ENCODE measurements at regions not wholly inside any gene's neighbourhood (a gene's known extent, or its start where the extent isn't known, plus 50 kb on each side); places are given as distances from the start of the nearest gene placed in this dataset.

DNA sequence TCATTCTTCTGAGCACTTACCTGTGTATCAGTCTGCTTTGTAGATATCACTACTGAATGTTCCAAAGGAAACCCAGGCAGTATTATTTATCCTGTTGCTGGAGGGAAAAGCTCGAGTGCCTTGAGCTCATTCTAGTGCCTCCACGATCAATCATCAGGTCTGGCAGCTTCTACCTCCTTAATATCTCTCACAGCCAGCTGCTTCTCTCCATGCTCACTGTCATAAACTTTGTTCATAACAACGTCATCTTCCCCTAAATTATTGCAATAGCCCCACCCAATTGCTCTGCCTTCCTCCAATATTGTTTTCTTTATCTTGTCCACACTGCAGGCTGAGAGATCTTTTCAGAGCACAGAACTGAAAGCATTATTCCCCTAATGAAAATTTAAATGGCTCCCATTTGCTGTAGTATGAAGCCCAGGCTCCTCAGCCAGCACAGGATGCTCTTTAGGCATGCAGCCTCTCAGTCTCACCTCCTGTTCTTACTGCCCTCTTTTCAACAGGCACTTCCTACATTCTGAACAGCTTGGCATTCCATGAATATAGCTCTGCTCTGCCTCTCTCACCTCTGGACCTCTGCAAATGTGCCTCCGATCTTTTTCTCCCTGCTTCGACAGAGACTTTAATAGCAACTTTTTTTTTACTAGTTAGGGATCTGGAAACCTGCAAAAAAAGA is 504.2 kb upstream of the IGFBP7 start:
- TF ChIP-seq, protein P1, sequence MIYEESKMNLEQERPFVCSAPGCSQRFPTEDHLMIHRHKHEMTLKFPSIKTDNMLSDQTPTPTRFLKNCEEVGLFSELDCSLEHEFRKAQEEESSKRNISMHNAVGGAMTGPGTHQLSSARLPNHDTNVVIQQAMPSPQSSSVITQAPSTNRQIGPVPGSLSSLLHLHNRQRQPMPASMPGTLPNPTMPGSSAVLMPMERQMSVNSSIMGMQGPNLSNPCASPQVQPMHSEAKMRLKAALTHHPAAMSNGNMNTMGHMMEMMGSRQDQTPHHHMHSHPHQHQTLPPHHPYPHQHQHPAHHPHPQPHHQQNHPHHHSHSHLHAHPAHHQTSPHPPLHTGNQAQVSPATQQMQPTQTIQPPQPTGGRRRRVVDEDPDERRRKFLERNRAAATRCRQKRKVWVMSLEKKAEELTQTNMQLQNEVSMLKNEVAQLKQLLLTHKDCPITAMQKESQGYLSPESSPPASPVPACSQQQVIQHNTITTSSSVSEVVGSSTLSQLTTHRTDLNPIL (CRISPR knock-in tag; IDR thresholded peaks at IDR 0.05; ENCODE audit: low read depth): no peak
- TF ChIP-seq GLIS3 (CRISPR knock-in tag; IDR thresholded peaks at IDR 0.05) (no peak), ZNF565 (CRISPR knock-in tag; conservative IDR thresholded peaks at IDR 0.05; ENCODE audit: low read depth) (no peak), CSRNP3 (CRISPR knock-in tag; IDR thresholded peaks at IDR 0.05) (no peak), PPARA (CRISPR knock-in tag; IDR thresholded peaks at IDR 0.05; ENCODE audit: borderline replicate concordance) (no peak), TOX (CRISPR knock-in tag; IDR thresholded peaks at IDR 0.05; ENCODE audit: borderline replicate concordance) (no peak), ZNF70 (CRISPR knock-in tag; IDR thresholded peaks at IDR 0.05) (no peak), TCF4 (CRISPR knock-in tag; IDR thresholded peaks at IDR 0.05; ENCODE audit: borderline replicate concordance) (no peak), BACH2 (CRISPR knock-in tag; IDR thresholded peaks at IDR 0.05; ENCODE audit: borderline replicate concordance) (no peak), ISL1 (CRISPR knock-in tag; IDR thresholded peaks at IDR 0.05) (no peak), PATZ1 (CRISPR knock-in tag; IDR thresholded peaks at IDR 0.05; ENCODE audit: borderline replicate concordance) (no peak), POU6F1 (CRISPR knock-in tag; IDR thresholded peaks at IDR 0.05; ENCODE audit: borderline replicate concordance, low read depth) (no peak), ZNF8 (CRISPR knock-in tag; IDR thresholded peaks at IDR 0.05) (no peak), ZFP30 (CRISPR knock-in tag; IDR thresholded peaks at IDR 0.05) (no peak)
- TF ChIP-seq, protein P2, sequence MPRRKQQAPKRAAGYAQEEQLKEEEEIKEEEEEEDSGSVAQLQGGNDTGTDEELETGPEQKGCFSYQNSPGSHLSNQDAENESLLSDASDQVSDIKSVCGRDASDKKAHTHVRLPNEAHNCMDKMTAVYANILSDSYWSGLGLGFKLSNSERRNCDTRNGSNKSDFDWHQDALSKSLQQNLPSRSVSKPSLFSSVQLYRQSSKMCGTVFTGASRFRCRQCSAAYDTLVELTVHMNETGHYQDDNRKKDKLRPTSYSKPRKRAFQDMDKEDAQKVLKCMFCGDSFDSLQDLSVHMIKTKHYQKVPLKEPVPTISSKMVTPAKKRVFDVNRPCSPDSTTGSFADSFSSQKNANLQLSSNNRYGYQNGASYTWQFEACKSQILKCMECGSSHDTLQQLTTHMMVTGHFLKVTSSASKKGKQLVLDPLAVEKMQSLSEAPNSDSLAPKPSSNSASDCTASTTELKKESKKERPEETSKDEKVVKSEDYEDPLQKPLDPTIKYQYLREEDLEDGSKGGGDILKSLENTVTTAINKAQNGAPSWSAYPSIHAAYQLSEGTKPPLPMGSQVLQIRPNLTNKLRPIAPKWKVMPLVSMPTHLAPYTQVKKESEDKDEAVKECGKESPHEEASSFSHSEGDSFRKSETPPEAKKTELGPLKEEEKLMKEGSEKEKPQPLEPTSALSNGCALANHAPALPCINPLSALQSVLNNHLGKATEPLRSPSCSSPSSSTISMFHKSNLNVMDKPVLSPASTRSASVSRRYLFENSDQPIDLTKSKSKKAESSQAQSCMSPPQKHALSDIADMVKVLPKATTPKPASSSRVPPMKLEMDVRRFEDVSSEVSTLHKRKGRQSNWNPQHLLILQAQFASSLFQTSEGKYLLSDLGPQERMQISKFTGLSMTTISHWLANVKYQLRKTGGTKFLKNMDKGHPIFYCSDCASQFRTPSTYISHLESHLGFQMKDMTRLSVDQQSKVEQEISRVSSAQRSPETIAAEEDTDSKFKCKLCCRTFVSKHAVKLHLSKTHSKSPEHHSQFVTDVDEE (CRISPR knock-in tag; IDR thresholded peaks at IDR 0.05): no peak
- ATAC-seq: no peak

- ATAC-seq: no peak
- TF ChIP-seq CSRNP3 (CRISPR knock-in tag; IDR thresholded peaks at IDR 0.05) (no peak), ESRRG (CRISPR knock-in tag; IDR thresholded peaks at IDR 0.05) (no peak), RARB (CRISPR knock-in tag; IDR thresholded peaks at IDR 0.05) (no peak), OSR1 (CRISPR knock-in tag; IDR thresholded peaks at IDR 0.05) (no peak), ZFP3 (CRISPR knock-in tag; IDR thresholded peaks at IDR 0.05) (no peak), POU6F1 (CRISPR knock-in tag; IDR thresholded peaks at IDR 0.05; ENCODE audit: borderline replicate concordance, low read depth) (no peak), BACH2 (CRISPR knock-in tag; IDR thresholded peaks at IDR 0.05; ENCODE audit: borderline replicate concordance) (no peak), ARNTL (CRISPR knock-in tag; IDR thresholded peaks at IDR 0.05; ENCODE audit: borderline replicate concordance, low read depth) (no peak), CSDC2 (CRISPR knock-in tag; IDR thresholded peaks at IDR 0.05) (no peak), SNAI2 (CRISPR knock-in tag; IDR thresholded peaks at IDR 0.05) (no peak), ISL1 (CRISPR knock-in tag; IDR thresholded peaks at IDR 0.05) (no peak), TOX (CRISPR knock-in tag; IDR thresholded peaks at IDR 0.05; ENCODE audit: borderline replicate concordance) (no peak)
- TF ChIP-seq, protein P2 (CRISPR knock-in tag; IDR thresholded peaks at IDR 0.05): no peak
- TF ChIP-seq, protein P1 (CRISPR knock-in tag; IDR thresholded peaks at IDR 0.05; ENCODE audit: low read depth): no peak
Observed at GRCh38 chr4:57612279-57612678, 502.1 kb upstream of the IGFBP7 start.

All from SK-N-SH treated with all-trans-retinoic acid at 6 μM for 48 hours (cell line).